ENCODE measurements at regions not wholly inside any gene's neighbourhood (a gene's known extent, or its start where the extent isn't known, plus 50 kb on each side); places are given as distances from the start of the nearest gene placed in this dataset.

DNA sequence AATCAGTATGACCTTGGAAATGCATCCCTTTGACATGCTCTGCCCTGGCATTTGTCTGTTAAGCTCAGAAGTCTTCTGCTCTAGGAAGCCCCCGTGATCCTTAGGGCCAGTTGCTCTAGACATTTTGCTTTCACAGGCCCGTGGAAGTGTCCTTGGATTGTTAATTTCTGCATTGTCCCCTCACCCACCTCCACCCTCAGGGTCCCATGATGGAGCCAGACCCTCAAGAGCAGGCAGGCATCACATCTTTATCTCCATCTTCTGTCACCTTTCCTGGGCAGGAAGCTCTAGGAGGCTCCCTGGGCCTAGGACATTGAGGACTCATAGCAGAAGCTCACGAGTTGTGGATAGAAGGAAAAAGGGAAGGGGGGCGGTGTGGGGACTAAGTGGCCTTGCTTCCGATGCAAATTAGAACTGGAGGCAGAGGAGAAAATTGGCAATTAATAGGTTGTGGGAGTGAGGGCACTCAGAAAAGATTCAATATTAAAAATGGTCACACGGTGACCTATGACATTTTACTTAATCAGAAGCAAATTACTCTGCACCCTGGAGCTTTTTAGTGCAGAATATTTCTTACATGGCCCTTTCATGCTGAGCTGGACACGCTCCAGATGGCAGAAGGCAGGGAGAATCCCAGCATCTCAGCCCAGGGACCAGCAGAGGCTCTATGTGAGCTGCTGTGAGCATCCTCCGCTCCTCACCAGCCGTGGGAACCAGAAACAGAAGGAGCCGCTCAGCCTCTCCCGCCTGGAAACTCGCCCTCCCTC lies 185.0 kb downstream of the MATN1 start:
- CTCF ChIA-PET = no interaction called here
- POLR2A ChIA-PET = no interaction called here
- TF ChIP-seq CTBP1 (IDR thresholded peaks at IDR 0.05; ENCODE audit: borderline replicate concordance) (no peak), BHLHE40 (IDR thresholded peaks at IDR 0.05; ENCODE audit: borderline replicate concordance) (no peak), FOXK2 (IDR thresholded peaks at IDR 0.05) (no peak)

GRCh38 chr1:30537279-30537678 lies 186.1 kb downstream of the MATN1 start:
- ChIA-PET CTCF (no interaction called here), POLR2A (no interaction called here)
- DNase-seq (ENCODE audit: extremely low spot score) = no peak
- no peak for TF ChIP-seq FOXM1 (IDR thresholded peaks at IDR 0.05; ENCODE audit: borderline replicate concordance)
- no peak for TF ChIP-seq L3MBTL2 (conservative IDR thresholded peaks at IDR 0.05)
- no peak for TF ChIP-seq ELF4 (IDR thresholded peaks at IDR 0.05)
- no peak for TF ChIP-seq HDGF (IDR thresholded peaks at IDR 0.05; ENCODE audit: borderline replicate concordance)
- TF ChIP-seq ARNT (IDR thresholded peaks at IDR 0.05) = no peak
- TF ChIP-seq SP1 (IDR thresholded peaks at IDR 0.05) = no peak
- no peak for TF ChIP-seq NFRKB (IDR thresholded peaks at IDR 0.05)
- no peak for TF ChIP-seq TARDBP (IDR thresholded peaks at IDR 0.05)
- no peak for TF ChIP-seq FOXA1 (IDR thresholded peaks at IDR 0.05)
- TF ChIP-seq CTBP1 (IDR thresholded peaks at IDR 0.05; ENCODE audit: borderline replicate concordance) = no peak
- TF ChIP-seq FOXK2 (IDR thresholded peaks at IDR 0.05) = no peak
- TF ChIP-seq SUZ12 (IDR thresholded peaks at IDR 0.05) = no peak
- TF ChIP-seq BHLHE40 (IDR thresholded peaks at IDR 0.05; ENCODE audit: borderline replicate concordance) = no peak
- TF ChIP-seq PKNOX1 (IDR thresholded peaks at IDR 0.05) = no peak
- no peak for TF ChIP-seq LEF1 (IDR thresholded peaks at IDR 0.05; ENCODE audit: borderline replicate concordance)
- no peak for TF ChIP-seq ZNF384 (IDR thresholded peaks at IDR 0.05)

More for the DNA sequence above, 185.0 kb downstream of the MATN1 start:
- DNase-seq (ENCODE audit: extremely low spot score) = no peak

- ChIA-PET POLR2A (no interaction called here), CTCF (no interaction called here)
- no peak for DNase-seq (ENCODE audit: extremely low spot score)
- TF ChIP-seq PKNOX1 (IDR thresholded peaks at IDR 0.05) = no peak
- TF ChIP-seq LEF1 (IDR thresholded peaks at IDR 0.05; ENCODE audit: borderline replicate concordance) = no peak
- no peak for TF ChIP-seq FOXK2 (IDR thresholded peaks at IDR 0.05)
- TF ChIP-seq FOXA1 (IDR thresholded peaks at IDR 0.05) = no peak
- TF ChIP-seq FOXM1 (IDR thresholded peaks at IDR 0.05; ENCODE audit: borderline replicate concordance) = no peak
- TF ChIP-seq ARNT (IDR thresholded peaks at IDR 0.05) = no peak
- no peak for TF ChIP-seq SUZ12 (IDR thresholded peaks at IDR 0.05)
- TF ChIP-seq HDGF (IDR thresholded peaks at IDR 0.05; ENCODE audit: borderline replicate concordance) = no peak
- TF ChIP-seq CTBP1 (IDR thresholded peaks at IDR 0.05; ENCODE audit: borderline replicate concordance) = no peak
- no peak for TF ChIP-seq TARDBP (IDR thresholded peaks at IDR 0.05)
- no peak for TF ChIP-seq ELF4 (IDR thresholded peaks at IDR 0.05)
- TF ChIP-seq SP1 (IDR thresholded peaks at IDR 0.05) = no peak
- no peak for TF ChIP-seq ZNF384 (IDR thresholded peaks at IDR 0.05)
- TF ChIP-seq L3MBTL2 (conservative IDR thresholded peaks at IDR 0.05) = no peak
- no peak for TF ChIP-seq BHLHE40 (IDR thresholded peaks at IDR 0.05; ENCODE audit: borderline replicate concordance)
- TF ChIP-seq NFRKB (IDR thresholded peaks at IDR 0.05) = no peak
These were observed 186.9 kb downstream of the MATN1 start for GRCh38 chr1:30536530-30536929.

- ChIA-PET POLR2A (no interaction called here), CTCF (no interaction called here)
- no peak for TF ChIP-seq L3MBTL2 (conservative IDR thresholded peaks at IDR 0.05)
- no peak for TF ChIP-seq TARDBP (IDR thresholded peaks at IDR 0.05)
- no peak for TF ChIP-seq FOXK2 (IDR thresholded peaks at IDR 0.05)
- DNase-seq (ENCODE audit: extremely low spot score) = no peak
These were observed 187.6 kb downstream of the MATN1 start for GRCh38 chr1:30535595-30536325.

DNA sequence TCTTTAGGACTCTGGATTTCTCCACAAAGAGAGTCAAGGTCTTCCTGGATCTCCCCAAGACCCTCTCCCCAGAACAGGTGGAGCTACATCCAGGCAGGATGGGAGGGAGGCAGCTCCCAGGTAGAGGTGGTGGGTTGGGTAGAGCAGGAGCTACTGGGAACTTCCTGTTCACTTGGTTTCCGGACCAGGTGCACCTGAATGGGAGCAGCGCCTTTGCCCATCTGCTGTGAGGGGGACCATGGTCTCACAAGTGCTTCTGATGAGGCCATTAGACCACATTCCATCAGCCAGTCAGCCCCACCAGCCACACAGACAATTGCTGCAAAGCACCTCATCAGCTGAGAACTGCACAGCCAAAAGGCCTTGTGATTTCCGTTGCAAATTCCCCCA lies 188.8 kb downstream of the MATN1 start:
- ChIA-PET POLR2A (no interaction called here), CTCF (no interaction called here)
- DNase-seq (ENCODE audit: extremely low spot score) = no peak
- TF ChIP-seq TARDBP (IDR thresholded peaks at IDR 0.05) (no peak), FOXA1 (IDR thresholded peaks at IDR 0.05) (no peak), SUZ12 (IDR thresholded peaks at IDR 0.05) (no peak)

GRCh38 chr1:30533796-30534550 lies 189.4 kb downstream of the MATN1 start:
- ChIA-PET CTCF (no interaction called here), POLR2A (no interaction called here)
- DNase-seq (ENCODE audit: extremely low spot score) = no peak
- TF ChIP-seq BHLHE40 (IDR thresholded peaks at IDR 0.05; ENCODE audit: borderline replicate concordance) (no peak), NFRKB (IDR thresholded peaks at IDR 0.05) (no peak), ZNF384 (IDR thresholded peaks at IDR 0.05) (no peak), FOXM1 (IDR thresholded peaks at IDR 0.05; ENCODE audit: borderline replicate concordance) (no peak), CTBP1 (IDR thresholded peaks at IDR 0.05; ENCODE audit: borderline replicate concordance) (no peak), HDGF (IDR thresholded peaks at IDR 0.05; ENCODE audit: borderline replicate concordance) (no peak), SUZ12 (IDR thresholded peaks at IDR 0.05) (no peak), PKNOX1 (IDR thresholded peaks at IDR 0.05) (no peak), SP1 (IDR thresholded peaks at IDR 0.05) (no peak), ARNT (IDR thresholded peaks at IDR 0.05) (no peak), L3MBTL2 (conservative IDR thresholded peaks at IDR 0.05) (no peak), FOXK2 (IDR thresholded peaks at IDR 0.05) (no peak), LEF1 (IDR thresholded peaks at IDR 0.05; ENCODE audit: borderline replicate concordance) (no peak)
